Hematopoietic multipotent progenitor cell treated with erythropoietin and hydrocortisone succinate and interleukin-3 and kit ligand, for 15 days (in vitro differentiated cells): ENCODE measurements at regions not wholly inside any gene's neighbourhood (a gene's known extent, or its start where the extent isn't known, plus 50 kb on each side); places are given as distances from the start of the nearest gene placed in this dataset.

ENCODE experiments used
- DNase-seq: peaks from one replicate; pipeline ENCODE4 v3.0.0-alpha.2; 2015; ENCODE audit warnings: low spot score

DNA sequence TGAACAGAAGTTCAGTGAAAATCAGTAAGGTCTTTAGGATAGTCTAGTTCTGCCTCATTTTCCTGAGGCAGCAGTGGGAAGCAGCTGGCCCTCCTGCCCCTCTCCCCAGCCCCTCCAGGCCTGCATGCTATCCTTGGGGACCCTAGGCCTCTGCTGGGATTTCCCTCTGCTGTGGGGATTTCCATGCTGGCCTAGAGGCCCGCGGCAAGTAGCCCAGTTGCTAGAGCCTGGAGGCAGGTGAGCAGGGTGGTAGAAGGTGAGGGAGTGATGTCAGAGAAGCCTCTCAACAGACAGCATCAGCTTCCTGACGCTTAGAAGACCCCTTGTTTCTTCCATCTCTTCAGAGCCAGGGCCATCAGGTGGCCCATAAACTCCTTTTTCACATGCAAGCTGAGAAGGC is 305.8 kb upstream of the THBS1 start:
- DNase-seq: no peak

DNA sequence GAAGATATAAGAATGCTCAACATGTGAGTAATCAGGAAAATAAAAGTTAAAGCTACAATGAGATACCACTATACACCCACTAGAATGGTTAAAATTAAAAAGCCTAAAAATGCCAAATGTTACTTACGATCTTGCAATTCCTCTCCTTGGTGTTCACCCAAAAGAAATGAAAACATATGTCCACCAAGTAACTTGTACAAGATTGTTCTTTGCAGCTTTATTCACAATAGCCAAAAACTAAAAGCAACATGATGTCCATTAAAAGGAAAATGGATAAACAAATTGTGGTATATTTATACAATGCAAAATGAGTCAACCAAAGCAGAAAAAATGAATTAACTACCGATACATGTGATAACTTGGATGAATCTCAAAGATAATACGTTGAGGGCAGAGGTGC is 301.6 kb upstream of the THBS1 start:
- no peak for DNase-seq

DNA sequence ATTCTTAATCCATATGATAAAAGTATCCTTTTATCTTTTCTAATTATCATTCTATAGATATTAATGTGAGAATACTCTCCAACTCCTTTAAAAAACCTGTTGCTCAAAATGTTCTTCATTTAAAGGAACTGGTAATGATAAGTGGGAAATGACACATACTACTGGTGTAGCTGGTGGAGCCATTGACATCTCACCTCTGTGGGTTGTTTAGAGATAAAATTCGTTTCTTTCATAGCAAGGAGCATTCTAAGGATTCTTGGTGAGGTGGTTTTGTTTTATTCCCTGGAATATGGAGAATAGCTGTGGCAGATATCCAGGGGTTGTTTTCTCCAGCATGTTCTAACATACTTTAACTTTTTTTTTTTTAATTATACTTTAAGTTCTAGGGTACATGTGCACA is 299.8 kb upstream of the THBS1 start:
- no peak for DNase-seq

DNA sequence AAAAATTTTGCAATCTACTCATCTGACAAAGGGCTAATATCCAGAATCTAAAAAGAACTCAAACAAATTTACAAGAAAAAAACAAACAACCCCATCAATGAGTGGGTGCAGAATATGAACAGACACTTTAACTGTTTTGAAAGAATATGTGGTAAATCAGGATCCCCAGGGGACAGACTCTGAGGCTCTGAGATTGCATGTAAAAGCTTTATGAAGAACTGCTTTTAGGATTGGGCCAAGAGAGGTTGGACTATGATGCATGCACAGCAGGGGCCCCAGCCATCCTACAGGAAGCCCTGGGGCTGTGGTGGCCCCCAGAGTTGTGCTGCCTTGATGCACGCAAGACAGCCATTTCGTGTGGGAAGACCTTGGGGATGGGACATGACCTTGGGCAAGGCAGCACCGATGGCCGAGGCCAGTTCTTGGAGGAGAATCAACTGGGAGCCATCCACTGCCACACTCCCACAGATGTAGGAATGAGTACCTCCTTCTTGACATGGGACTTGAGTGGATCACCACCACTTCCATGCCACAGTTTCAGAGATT is 298.1 kb upstream of the THBS1 start:
- DNase-seq: no peak

DNA sequence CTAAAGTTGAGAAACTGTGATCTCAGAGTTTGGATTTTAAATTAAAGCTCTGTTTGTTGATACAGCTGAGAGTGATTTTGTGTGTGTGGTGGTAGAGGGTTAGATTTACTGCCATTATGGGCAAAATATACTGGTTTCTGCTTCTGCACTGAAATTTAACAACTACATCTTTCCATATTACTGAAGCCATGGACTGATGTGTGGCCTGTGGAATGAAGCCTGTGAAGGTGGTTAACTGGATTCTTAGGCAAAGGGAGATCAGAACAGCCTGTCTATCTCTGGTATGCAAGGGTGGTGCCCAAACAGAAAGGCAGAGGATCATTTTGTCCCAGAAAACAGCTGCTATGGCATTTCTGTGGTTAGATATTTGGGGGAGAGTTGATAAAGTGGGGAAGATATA is 297.3 kb upstream of the THBS1 start:
- no peak for DNase-seq

DNA sequence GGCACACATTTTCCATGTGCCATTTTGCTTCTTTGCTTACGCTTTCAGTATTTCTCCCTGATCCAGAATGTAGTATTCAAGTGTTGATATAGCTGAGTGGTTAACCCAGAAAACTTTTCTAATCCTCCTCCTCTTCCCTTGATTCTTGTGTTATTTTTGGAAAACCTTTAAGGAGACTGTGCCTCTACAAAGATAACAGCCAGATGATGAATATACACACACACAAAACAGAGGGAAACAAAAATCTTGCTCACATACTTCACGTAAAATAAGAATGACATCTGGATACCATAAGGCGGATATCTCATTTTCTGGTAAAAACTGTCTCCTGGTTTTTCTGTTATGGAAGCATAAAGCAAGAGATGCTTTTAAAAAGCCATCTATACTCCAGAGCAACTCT is 295.8 kb upstream of the THBS1 start:
- DNase-seq: no peak

DNA sequence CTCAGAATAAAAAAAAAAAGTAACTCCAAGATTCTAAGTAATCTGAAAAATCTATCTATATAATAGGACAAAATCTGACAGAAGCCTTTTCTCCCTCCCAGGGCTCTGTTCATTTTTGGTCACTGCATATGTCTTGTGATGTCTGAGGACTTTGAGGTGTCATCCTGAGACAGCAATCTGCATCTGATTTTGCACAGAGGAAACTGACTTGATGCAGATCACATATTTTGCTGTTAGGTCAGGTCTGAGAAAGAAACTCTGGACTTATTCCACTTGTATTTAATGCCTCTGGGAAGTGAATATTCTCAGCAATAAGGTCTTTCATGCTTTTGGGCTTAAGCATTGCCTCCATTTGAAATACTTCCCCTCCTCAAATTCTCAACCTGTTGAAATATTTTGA is 295.2 kb upstream of the THBS1 start:
- no peak for DNase-seq

DNA sequence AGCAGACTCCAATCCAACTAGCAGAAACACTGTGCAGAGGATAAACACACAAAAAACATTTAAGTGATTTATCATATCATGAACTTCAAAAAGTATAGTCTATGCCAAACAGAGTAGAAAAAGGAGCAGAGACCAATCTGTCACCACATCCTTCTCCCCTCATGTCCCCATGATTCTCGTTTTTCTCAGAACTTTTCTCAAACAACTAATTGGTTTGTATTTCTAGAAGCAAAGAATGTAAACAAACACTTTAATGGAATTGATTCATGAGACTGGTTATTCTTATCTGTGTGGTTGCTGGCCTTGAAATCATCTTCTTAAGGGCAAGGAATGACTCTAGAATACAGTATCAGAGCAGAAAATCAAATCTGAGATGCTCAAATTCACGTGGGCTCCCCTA is 294.2 kb upstream of the THBS1 start:
- DNase-seq: no peak

DNA sequence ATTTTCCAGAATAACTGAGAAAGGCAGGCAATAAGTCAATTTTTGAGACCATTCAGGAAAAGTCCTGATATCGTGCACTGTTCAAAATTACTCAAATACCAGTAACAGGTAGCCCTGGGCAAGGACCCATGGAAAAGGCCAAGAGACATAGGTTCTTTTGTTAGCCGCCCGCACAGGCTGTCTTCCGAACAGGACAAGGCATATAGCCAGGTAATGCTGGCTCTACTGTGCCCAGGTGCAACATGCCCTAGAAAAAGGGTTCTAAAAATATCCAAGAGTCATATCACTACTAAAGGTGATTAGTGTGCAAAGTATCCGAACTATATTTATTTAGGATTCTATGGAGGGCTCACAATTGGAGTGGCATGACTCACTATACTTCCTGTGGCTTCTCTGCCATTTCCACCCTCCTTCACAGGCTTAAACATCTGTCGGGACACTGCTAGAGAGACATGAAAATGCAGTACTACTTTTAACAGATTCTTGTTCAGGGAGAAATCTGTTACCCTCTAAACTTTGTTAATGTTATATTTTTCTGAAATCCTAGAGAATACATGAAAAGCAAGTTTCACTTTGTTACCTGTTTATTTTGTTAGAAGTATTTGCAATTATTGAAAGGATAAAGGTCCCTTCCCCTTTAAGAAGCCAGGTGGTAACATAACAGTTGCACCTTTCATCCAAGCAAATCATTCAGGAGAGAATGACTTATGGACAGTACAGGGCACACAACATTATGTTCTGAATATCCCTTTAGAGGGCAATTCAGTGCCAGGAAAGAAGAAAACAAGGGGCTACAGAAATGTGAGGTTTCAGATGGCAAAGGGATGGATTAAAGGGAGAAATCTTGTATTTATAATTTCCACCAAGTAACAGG is 293.3 kb upstream of the THBS1 start:
- no peak for DNase-seq

DNA sequence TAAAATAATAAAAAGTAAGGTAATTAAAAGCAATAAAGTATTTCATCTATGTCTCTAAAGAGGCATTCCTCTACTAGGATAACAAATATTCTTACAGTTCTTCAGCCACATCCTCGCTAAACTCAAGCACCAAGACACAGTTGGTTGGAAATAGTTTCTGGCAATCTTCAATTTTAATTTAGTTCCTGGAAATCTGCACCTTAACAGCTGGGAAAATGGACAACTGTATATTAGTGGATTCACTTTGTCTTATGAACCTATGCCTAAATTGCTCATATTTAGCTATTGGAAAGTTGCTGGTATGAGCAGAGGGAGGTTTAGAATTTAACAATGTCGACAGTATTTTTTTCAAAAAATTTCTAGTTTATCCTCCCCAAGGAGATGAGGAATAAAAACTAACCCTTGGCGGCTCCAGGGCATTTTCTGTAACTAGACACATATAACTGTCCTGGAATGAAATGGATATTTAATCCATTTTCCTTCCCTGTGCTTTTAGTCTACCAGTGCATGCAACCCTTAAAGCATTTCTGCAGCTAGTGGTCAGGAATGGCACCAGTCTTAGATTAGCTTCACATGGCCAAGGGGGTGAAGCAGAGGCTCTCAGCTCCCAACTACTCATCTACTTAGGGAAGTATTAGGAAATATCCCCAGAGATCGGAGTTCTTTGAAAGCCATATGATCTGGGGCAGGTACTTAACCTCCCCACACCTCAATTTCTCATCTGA is 290.0 kb upstream of the THBS1 start:
- no peak for DNase-seq

DNA sequence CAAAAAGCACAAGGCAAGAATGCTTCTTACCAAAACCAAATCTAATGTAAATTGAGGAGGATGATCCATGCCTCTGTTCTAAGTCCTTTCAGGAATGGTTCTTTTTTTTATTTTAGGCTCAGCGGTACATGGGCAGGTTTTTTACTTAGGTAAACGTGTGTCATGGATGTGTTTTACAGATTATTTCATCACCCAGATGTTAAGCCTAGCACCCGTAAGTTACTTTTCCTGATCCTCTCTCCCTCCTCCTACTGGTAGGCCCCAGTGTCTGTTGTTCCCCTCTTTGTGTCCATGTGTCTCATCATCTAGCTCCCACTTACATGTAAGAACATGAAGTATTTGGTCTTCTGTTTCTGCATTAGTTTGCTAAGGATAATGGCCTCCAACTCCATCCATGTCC is 289.2 kb upstream of the THBS1 start:
- DNase-seq: no peak

DNA sequence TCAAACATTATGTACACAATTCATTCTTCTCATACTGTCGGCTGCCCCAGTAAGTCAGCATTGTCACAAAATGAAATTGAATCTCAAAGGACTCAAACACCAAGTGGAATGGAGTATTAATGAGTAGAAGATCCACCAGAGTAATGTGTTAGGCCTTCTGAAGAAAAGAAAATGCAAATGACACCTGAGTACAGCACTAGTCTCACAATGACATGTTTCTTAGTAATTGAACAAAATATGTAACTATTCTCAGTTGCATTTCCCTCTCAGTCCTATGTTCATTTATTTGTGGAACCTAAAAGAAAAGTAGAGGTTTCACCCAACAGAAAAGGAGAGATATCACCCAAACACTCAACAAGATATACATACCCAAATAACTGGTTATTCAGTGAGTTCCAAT is 283.9 kb upstream of the THBS1 start:
- DNase-seq: no peak

DNA sequence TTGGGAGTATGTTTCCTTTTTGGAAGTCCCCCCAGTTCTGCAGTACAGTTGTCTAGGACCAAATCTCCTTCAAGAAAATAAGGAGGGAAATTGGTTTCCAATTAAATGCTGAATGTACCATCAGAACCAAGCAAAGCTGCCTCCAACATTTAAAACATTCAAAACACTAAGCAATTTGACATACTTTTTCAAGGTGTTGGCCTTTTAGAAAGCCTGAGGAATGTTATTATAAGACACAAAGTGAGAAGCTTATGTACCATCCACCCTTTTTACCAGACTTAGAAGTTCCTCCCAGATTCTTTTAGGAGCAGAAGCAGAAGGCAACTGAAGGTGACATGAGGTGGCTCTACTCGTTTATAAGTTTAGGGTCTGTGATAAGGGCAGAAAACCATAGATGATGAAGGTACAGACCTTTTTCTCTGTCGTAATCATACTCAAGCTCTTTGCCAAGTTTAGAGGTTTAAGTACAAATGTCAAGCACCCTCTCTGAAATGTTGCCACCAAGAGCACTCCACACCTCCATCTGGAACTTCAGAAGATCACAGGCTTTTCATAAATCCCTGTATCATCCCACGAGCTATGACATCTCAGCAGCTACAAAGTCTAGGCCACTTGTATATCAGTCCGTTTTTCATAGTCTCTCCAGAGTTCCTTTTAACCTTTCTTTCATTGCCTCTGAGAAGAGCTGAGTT is 282.5 kb upstream of the THBS1 start:
- no peak for DNase-seq

DNA sequence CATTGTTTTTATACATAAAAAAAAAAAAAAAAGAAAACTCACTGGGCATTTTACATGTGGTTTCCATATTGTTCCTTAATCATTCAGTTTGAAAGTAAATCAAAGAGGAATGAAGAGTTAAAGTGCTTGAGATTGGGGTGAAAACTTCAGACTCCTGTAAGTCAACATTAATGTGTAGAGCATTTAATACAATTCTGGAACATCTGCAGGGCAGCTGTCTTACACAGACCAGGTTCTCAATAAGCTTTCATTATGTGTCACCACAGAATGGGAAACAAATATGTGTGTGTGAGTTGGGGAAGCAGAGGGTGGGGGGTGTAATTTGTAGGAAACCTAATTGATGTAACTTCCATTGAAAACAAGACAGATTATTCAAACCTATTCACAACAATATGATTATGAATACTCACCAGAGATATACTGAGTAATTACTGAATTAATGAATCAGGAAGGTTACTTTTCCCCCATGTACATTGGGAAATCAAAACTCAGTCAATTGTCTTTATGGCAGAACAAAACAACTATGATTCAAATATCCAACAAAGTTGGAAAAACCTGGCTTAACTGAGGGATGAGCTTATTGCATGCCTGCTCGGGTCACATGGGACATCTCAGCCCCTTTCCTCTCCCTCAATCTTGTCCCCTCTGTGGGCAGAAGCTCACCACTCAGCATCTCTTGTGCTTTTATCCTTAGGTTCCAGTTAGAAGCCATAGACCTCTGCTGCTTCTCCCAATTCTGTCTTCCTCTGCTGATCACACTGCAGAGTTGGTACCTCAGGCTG is 281.2 kb upstream of the THBS1 start:
- DNase-seq: no peak

DNA sequence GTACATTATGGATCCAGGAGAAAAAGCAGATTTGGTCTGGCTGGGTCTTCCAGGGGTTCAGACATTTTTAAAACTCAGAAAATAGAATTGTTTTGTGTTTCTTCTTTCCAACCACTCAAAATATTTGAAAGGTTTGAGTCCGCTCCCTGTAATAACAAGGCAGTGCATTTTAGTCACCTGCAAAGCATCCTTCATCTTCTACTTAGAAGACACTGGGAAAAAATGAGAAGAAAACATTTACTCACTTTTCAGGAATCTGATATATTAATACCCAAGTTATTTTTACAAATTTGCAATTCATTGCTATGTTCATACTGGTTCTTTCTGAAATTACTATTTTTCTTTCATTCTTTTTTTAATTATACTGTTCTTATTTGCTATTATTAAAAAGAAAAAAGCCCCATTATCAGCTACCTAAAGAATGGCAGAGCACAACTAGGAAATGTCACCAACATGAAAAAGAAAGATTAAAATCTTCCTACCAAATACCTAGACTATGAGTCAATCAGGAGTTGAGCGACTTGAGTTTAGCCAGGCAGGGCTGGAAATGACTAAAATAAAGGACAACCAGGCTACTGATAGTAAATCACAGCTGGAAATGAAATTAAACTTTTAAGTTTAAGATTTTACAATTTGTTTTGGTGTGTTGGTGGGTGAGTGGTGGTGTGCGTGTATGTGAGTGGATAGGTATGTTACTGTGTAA is 280.3 kb upstream of the THBS1 start:
- no peak for DNase-seq

DNA sequence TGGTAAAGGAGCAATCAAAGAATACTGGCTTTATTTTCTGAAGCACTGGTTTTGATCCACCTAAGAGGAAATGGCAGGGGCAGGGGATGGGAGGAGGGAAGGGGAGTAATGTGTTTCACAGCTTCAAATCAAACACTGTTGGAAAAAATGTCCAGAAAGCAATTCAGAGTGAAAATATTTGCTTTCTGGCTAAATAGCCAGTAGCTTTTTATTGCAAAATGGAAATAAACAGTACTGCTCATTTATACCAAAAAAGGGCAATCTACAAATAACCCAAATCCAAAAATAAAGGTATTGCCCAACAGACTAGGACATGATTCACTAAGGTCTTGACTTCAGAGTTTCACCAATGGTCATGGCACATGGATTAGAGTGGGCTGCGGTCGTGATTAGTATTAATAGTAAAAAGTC is 279.3 kb upstream of the THBS1 start:
- DNase-seq: no peak

DNA sequence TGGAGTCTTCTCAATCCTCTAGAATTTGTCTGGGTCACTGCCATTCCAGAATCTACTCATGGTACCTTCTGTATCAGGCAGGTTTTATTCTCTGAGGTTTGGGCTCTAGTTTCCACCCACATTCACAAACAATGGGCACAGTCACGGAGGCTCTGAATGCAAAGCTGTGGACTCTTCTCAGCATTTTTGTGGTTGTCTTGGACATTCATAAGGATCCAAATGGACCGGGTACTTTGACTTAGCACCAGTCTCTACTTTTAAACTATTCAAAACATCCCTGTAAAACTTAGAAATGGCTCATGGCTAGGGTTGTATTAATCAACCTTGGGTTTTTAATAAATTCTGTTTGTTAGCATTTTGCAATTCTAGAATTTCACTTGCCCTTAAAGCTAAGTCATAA is 277.9 kb upstream of the THBS1 start:
- DNase-seq: no peak

DNA sequence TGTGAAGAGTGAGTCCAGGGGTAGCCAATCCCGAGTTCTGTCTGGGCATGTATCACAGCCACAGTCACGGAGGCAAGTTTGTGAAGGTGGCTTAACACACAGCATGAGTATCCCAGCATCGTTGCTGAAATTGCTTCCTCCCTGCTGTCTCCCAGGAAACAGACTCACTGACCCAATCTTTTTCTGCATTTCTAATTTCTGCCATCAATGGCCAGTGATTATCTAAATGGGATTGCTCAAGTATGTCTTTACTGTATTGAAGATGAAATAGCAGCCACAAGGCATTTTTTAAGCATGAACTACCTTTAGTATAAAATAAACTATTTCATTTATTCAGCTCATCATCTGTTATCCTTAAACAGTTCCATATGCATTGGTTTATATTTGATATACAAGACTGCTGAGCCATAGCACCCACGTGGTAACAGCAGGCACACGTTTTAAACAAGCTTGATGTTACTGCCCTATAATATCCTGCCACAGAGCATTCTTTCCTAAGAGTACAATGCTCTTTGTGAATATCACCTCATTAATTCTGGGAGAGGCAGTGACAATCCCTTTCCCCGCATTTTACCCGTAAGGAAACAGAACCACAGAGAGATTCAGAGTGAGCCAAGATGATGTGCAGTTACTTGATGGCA is 276.6 kb upstream of the THBS1 start:
- no peak for DNase-seq

DNA sequence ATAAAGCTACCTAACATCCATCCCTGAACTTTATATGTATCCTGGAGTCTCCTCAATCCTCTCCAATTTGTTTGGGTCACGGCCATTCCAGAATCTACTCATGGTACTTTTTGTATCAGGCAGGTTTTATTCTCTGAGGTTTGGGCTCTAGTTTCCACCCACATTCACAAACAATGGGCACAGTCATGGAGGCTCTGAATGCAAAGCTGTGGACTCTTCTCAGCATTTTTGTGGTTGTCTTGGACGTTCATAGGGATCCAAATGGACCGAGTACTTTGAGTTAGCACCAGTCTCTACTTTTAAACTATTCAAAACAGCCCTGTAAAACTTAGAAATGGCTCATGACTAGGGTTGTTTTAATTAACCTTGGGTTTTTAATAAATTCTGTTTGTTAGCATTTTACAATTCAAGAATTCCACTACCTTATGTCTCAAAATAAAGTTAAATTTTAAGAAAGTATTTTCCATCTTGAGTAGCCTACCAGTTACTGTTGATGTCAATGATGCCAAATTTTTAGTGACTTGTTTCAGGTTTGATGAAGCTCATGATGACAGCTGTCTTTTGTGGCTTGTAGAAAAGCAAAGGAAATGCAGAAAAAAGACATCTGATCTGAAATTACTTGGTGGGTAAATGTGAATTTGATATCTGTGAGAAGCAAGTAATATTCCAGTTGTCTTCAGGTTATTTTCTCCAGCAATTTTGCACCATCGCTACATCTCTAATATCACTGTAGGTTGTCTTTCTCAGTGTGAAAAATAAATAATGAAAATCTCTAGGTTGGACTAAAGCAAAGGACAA is 275.7 kb upstream of the THBS1 start:
- DNase-seq: no peak

DNA sequence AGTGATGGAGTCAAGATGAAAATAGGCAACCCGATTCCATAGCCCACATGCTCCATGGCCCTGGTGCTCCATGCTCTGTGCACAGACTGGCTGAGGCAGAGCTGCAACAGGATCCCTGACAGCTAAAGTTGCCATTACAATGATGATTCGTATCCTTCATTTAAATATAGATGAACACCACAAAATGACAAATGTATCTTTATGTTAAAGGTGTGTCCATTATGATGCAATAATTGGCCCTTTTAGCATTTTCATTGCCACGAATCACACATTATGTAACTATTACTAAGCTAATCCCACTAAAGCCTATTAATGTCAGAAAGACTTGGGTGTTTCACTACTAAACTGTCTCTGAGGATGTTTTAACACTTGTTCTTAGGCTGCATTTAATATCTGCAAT is 270.2 kb upstream of the THBS1 start:
- no peak for DNase-seq
